Urothelium cell line (cell line): ENCODE measurements at regions not wholly inside any gene's neighbourhood (a gene's known extent, or its start where the extent isn't known, plus 50 kb on each side); places are given as distances from the start of the nearest gene placed in this dataset.

Source experiments
- DNase-seq: peaks from one replicate; pipeline ENCODE4 v3.0.0; 2011; ENCODE audit warnings: low spot score, mixed read lengths
- FAIRE-seq: peaks from 2 replicates; lab custom pipeline; 2011; peaks lifted over from hg19 to GRCh38; lab: Jason Lieb, UNC

GRCh38 chr12:92583910-92584309 lies 118.9 kb upstream of the PLEKHG7 start:
- FAIRE-seq = no peak
- DNase-seq = no peak

DNA sequence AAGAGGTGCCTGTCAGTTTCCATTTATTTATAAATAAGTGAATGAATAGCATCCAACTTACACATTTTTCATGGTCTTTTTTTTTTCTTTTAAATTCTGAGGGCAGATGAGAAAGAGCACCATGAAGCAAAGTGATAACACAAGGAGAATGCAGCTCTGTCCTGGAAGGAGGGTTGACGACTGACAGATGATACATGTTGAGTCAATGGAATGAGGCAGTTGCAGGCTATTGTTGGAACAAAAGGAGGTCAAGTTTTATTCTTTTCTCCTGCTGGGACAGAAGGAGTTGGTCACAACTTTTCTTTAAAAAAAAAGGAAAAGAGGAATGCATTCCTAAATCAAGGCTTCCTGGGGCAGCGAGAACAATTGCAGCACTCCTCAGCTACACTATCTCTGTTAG lies 119.9 kb upstream of the PLEKHG7 start:
- no peak for DNase-seq

GRCh38 chr12:92582475-92582874 lies 120.3 kb upstream of the PLEKHG7 start:
- no peak for FAIRE-seq
- DNase-seq = no peak

More for the DNA sequence above, 119.9 kb upstream of the PLEKHG7 start:
- no peak for FAIRE-seq

GRCh38 chr12:92581604-92582003 lies 121.2 kb upstream of the PLEKHG7 start:
- DNase-seq (no peak), FAIRE-seq (no peak)

DNA sequence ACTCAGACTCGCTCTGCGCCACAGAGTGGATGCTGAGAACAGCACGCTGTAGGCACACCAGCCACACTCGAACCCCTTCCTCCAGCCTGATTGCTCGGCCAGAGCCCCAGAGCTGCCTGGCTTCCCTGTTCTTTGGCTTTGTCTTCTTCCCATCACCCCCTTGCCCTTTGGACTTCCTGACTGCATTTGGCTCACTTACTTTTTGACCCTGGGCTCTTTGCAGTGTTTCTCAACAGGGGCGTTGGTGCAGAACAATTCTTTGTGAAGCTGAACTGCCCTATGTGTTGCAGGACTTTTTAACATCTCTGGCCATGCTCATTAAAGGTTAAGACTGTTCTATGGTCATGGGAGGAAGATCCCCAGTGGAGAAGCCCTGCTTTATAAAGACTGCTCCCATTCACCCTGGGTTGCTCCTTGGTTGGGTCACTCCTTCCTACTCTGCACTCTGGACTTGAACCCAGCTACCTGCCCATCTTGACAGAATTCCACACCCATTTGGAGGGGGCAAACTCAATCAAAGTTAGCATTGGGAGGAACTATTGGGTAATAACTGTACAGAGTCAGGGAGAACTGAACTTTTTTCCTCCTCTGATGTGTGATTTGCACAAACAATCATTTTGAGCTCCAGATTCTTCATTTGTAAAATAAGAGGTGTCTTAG lies 127.7 kb upstream of the PLEKHG7 start:
- no peak for FAIRE-seq
- no peak for DNase-seq

DNA sequence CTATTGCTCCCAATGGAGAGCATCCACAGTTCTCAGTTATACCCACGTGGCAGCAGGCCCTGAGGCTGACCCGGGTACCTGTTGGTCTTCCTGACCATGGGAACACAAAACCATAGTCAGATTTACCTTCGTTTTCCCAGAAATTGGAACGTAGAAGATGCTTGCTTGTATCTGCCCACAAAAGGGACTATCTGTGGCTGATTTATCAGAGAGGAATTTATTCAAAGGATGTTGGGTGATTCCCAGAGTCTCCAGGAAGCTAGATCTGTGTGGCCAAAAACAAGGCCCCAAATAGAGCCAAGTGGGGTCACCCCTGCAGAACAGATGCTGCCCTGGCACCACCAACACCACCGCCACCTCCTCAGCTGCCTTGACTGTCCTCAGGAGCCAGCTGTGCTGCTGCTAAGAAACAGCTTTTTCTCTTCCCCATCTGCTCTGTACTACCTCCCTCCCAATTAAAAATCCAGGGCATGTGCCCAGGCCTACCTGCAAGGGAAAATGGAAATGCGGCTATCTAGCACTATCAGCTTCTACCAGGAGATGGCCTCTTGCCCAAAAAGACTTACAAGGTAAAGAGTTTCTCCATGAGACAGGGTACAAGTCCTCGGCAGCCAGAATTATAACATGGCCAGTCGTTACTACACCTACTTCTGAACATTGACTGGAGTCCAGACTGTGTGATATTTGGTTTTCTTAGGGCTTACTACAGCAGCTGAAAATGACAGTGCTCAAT lies 128.6 kb upstream of the PLEKHG7 start:
- no peak for DNase-seq
- no peak for FAIRE-seq

DNA sequence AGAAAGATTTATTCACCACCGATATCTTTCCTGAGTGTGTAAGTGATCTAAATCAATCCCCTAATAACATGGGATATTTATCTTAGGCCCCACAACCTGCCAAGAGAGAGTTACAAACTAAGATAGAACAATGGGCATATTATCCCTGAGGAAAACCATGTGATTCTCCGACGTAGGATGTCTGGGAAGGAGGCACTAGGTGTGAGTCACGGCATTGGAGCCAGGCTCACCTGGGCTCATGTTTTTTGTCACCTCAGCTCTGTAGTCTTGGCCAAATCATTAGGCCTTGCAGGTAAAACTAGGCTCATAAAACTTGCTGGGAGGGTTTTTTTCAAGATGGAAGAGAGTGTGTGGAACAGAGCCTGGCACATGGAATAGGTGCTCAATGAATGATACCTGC lies 129.7 kb upstream of the PLEKHG7 start:
- peak; percentile 42 for DNase-seq
- no peak for FAIRE-seq

- DNase-seq (no peak), FAIRE-seq (no peak)
Observed at GRCh38 chr12:92571844-92572543, 130.8 kb upstream of the PLEKHG7 start.

DNA sequence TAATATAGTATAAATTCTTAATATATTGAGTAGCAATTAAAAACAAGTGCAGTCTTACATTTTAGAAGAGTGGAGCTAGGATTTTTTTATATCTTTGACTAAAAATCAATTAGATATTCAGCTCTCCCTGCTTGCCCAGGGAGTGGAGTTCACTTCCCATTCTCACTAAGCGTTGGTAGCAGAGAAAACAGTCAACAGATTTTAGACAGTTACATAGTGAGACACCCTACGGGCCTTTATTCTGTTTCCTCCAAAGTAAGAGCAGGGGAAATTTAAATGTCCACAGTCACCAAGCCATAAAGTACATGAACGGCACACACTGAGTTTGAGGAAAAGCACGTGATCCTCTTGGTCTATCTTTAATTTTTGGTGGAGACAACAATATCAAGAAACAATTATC lies 131.6 kb upstream of the PLEKHG7 start:
- DNase-seq (no peak), FAIRE-seq (no peak)

DNA sequence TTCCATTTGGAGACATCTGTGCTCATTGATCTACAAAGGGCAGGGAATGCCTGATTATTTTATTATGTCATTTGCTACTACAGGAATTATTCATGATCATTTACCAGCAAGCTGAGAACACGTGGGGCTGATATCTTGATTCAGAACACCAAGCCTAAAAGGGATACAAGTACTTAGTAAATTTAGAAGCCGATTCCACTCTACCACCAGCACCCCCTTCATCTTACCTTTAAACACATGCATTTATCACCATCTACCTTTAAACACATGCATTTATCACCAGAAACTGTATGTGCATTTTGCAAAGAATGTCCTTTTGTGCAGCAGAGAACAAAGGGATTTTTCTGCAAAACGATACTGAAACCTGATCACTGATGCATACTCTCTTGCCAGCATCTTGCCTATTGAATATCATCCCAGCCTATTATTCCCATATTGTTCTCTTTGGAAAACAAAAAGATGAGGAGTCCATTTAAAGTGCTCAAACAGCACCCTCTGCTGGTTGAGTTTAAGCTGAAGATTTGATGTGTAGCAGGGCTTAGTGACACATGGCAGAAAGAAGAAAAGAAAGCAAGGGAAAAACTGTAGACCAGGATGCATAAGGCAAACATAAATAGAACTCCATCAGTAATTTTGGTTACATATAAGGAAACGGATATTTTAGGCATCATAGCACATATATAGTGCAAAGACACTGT lies 132.6 kb upstream of the PLEKHG7 start:
- FAIRE-seq (no peak), DNase-seq (no peak)

DNA sequence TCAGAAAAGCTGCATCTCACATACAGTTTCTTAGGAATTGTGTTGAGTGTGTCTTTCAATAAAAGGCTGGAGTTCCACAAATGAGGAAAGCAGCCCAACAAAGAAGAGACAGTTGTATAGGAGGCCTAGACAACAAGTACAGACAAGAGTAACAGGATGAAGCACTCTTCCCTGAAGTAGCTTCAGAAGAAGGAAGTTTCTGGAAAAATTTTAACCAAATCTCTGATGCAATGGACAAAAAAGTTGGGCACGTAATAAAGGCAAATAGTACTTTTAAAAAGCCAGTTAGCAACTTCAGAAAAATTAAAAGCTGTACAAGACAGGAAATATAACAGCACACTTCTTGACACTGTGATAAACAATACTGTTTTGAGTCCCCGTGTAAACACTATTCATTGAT lies 134.1 kb upstream of the PLEKHG7 start:
- no peak for DNase-seq
- no peak for FAIRE-seq

GRCh38 chr12:92566448-92567019 lies 136.3 kb upstream of the PLEKHG7 start:
- FAIRE-seq (no peak), DNase-seq (no peak)

DNA sequence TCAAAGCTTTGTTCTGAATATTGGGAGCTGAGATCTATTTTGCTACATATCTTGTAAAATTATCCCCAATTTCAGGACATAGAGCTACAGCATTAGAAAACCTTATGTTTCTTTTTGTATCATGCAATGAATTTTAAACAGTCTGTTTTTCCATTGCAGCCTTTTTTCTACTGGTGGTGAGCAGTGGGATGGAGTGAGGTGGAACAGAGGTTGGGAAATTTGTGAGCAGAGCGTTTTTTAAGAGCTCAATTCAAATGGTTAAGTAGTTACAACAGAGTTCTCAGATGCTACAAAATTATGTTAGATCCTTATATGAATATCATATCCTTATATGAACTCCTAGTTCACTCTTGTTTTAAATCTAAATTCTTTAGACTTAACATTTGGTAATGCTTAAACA lies 139.0 kb upstream of the PLEKHG7 start:
- FAIRE-seq (no peak), DNase-seq (no peak)

DNA sequence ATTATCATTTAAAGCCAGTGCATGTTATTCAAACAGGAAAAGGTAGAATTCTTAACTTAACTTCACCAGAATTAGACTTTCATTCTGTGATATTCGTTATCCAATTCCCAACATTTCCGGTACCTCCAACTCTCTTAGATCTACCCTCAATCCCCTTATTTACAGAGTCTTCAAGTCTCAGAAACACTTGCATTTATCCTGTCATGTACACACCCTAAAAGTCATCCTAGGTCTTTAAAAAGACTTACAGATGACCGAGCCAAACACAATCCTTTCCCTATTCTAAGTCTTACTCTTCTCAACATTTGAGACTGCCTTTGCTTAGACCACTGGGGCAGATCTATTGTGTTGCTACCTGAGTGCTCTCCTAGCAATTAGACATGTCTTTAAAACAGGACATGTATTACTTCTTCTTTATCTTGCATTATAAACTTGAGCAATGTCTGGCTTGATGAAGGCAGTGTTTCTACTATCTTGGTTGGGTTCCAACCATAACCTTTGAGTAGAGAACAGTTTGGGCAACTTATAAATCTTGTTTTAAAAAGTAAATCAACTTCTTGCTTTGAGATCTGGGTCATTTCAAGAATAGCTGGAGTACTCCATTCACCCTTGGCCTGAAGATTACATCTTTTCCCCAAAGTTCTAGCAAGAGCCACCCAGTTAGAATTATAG lies 140.6 kb upstream of the PLEKHG7 start:
- no peak for DNase-seq
- no peak for FAIRE-seq

GRCh38 chr12:92561543-92561899 lies 141.3 kb upstream of the PLEKHG7 start:
- DNase-seq (no peak), FAIRE-seq (no peak)

DNA sequence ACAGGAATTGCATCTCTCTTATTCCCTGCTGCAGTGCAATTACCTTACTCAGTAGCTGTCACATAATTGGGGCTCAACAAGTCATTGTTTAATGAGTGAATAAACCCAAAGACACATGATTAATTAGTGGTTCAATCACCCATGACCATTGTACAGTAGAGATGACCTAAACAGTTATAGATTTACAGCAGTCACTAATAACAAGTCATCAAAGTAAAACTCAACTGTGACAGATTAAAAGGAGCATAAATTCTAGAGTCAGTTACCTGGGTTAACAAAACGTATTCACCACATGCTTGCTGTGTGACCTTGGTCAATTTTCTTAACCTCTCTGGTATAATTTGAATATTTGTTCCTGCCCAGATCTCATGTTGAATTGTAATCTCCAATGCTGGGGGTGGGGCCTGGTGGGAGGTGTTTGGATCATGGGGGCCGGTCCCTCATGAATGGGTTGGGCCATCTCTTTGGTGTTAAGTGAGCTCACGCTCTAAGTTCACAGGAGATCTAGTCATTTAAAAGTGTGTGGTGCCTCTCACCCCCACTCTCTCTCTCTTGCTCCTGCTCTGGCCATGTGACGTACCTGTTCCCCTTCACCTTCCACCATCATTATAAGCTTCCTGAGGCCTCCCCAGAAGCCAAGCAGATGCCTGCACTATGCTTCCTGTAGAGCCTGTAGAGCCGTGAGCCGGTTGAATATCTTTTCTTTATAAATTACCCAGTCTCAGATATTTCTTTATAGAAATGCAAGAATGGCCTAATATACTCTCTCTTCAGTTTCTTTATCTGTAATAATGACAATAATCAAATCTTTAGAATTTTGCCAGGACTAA lies 141.9 kb upstream of the PLEKHG7 start:
- FAIRE-seq (no peak), DNase-seq (no peak)

- no peak for DNase-seq
- no peak for FAIRE-seq
Observed at GRCh38 chr12:92558806-92559205, 144.0 kb upstream of the PLEKHG7 start.

DNA sequence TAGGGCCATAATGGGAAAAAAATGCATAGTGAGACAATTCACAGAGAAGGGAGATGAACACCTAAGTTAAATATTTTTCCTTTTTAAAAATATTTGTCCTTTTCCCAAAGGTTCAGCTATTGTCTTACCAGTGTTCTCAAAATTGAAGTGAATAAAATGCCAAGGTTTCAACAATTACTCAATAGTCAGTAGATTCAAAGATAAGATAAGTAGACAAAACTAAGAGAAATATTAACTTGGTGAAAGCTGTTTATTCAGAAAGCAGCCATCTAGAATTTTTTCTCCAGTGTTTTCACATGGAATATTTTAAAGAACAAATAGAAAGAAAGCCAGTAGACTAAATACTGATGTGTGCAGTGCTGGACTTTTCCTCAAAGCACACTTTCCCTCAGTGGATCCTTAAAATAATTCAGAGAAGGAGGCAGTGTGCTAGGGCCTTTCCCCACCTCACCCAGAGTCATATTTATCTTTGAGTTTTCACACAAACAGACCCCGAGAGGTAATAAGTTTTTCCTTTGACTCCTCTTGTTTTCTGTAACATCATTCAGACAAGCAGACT lies 144.5 kb upstream of the PLEKHG7 start:
- FAIRE-seq = no peak
- no peak for DNase-seq

GRCh38 chr12:92557422-92557724 lies 145.4 kb upstream of the PLEKHG7 start:
- FAIRE-seq (no peak), DNase-seq (no peak)
